Caki2 (cell line): ENCODE measurements at regions not wholly inside any gene's neighbourhood (a gene's known extent, or its start where the extent isn't known, plus 50 kb on each side); places are given as distances from the start of the nearest gene placed in this dataset.

Experiments used
- DNase-seq: peaks from one replicate; pipeline ENCODE4 v3.0.0-alpha.2; 2015; ENCODE audit warnings: low read depth
- in situ Hi-C: cut with HindIII; loops from 2 replicates; pipeline ENCODE4 v1.10.0; 2016; ENCODE audit warnings: low sequenced_read_pairs, low pct_unique_long_range_greater_than_20kb, mixed read lengths

GRCh38 chr20:10960416-10960815 is 286.6 kb upstream of the JAG1 start:
- in situ Hi-C loops = no loop called here
- no peak for DNase-seq

DNA sequence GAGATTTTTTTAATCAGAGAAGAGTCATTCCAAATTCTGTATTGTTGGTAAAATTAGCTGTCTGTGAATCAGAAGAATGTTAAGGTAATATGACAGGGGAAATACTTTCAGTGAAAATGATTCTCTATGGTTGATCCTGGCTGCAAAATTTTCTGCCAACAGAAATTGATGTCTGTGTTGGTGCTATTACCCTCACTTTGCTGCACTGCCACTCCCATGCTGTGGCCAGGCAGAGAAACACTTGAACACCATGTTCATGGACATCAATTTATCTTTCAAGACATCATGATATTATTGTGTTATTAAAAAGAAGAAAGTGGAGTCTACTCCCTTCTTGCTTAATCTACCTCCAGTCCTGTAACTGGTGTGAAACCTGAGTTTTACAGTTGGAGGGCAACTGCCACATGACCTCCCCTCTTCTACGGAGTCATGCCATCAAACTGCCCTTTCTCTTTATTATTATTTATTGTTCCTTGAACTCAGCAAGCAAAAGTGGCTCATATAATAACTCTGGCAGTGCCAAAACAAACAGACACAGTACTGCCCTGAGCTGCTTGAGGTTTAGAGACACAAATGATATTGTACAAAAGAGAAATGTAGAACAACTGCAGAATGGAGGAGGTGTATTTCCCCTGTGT is 288.0 kb upstream of the JAG1 start:
- no peak for DNase-seq
- in situ Hi-C loops = no loop called here

DNA sequence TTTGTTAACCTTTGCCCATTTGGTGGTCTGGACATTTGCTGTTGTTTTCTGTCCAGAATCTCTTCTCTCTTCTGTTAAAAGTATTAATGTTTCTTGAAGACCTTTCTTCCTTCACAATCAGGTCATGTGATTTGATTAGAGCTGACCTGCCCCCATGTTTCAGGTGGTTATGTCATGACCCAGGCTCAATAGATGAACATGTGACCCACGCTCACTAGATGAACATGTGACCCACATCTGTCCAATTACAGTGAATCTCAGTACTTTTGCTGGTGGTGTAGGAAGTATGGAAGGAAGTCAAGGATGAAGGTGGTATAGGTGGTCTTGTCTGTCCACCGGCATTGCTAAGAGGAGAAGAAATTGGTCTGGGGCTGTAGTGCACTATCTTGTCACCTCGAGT is 289.1 kb upstream of the JAG1 start:
- in situ Hi-C loops = no loop called here
- DNase-seq = no peak

DNA sequence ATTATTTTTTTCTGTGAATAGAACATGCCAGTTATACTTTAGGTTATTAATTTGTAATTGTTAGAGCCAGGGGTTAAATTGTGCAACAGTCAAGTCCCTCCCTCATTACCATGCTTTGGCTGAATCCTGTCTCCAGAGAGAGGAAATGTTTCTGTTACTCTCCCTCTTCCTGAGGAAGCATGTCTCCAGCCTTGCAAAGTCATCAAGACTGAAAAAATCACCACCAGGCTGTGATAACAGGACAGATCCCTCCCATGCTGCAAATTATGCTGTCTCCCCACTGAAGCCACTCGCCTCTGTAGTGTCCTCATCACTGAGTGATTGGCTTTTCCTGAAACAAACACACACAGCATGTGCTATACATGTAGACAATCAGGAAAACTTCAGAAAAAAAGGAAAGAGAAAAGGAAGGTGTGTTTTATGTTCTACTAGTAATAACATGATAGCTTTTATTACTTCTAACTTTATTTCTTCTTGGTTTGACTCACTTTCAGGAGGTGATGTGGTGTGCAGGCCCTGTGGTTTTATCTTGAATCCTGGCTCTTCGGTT is 290.0 kb upstream of the JAG1 start:
- DNase-seq = no peak
- in situ Hi-C loops = no loop called here

DNA sequence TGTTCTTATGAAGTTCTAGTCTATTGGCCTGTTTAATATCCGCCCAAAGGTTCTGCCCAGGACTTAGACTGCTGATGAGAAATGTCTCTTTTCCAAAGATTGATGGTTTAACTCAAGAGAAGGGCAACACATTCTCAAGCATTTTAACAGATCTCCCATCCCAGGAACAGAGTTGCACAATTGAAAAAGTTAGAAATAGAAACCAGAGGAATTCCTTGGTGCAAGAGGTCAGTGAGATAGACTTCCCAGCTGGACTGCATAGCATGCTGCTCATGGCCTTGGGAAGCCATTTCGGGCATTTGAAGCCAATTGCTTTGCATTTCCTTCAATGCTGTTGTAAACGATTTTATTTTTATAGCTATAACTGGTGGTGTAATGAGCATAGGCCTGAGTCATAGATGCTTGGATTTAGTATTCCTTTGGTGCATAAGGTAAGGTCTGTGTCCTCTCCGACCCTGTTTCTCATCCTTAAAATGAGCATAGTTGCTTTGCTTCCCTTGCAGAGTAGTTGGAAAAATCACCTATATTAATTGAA is 292.2 kb upstream of the JAG1 start:
- DNase-seq = no peak
- in situ Hi-C loops = no loop called here

DNA sequence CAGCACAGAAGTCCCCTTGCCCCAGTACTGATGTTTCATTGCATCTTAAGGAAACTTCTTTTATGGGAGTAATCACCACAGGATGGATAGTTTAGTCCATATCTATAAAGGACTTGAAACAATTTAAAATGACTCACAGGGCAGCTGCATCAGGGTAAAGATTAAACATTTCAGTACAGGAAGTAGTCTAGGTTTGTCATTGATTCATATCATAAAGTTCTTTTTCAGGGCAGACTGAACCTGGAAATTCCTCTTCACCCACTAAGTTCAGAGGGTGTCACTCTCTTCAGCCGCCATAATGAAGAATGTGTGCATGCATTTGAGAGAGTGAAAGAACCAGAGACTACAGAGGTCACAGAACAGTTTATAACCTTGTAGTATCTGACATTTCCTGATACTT is 296.3 kb upstream of the JAG1 start:
- in situ Hi-C loops = no loop called here
- no peak for DNase-seq

DNA sequence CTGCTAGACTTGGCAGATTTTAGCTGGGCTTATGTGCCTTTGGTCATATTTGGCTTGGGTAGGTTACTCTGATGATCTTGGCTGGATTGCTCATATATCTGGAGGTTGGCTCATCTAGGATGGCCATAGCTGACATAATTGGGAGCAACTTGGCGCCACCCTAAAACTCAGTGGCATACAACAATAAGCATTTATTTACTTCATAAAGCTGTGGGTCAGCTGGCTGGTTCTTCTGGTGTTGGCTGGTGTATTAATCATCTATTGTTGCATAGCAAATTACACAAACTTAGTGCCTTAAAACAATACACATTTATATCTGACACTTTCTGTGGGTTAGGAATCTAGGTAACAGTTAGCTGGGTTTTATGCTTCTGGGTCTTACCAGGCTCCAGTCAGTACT is 297.3 kb upstream of the JAG1 start:
- in situ Hi-C loops = no loop called here

DNA sequence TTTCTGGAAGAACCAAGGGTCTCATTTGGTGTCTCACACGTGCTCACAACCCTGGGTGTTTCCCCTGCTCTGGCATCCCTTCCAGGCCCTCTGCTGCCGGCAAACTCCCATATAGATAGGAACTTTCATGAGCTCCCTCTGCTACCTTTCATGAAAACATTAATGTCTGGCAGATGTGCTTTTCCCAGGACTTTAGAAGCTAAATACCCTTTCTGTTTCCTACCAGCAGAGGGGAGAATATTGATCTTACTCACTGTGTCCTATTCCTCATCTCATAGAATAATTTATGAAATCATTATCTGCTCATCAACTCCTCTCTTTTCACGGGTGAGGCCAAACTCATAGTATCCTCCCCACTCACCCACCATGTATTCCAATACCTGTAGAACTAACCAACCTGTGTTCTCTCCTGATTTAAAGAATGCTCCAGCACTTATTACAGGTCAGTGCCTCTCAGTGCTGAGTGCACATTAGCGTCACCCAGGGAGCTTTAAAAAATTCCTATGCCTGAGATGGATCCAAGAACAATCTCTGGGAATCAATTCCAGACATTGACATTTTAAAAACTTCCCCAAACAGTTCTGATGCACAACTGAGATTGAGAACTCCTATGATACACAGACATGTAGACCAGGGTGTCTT is 298.5 kb upstream of the JAG1 start:
- no peak for DNase-seq
- in situ Hi-C loops = no loop called here

More for the DNA sequence above, 297.3 kb upstream of the JAG1 start:
- no peak for DNase-seq

DNA sequence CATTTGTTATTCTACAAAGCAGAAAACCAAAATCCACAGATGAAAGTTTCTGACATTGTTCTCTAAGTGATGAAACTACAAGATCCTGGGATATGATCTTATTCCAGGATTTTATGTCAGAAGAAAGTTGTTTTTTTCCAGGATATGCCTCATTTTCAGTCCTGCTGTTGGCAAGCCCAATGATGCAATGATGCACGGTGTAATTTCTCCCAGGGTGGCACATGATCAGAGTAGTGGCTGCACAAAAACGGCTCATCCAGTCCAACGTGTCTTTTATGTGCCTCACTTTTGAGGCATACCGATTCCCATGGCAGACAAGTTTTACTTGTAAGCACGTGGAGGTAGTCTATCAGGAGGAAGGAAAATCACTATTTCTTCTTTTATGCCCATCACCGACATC is 302.3 kb upstream of the JAG1 start:
- no peak for DNase-seq
- in situ Hi-C loops = no loop called here

GRCh38 chr20:10978019-10978702 is 304.4 kb upstream of the JAG1 start:
- in situ Hi-C loops = no loop called here
- DNase-seq = no peak

- in situ Hi-C loops = no loop called here
- no peak for DNase-seq
These were observed 304.9 kb upstream of the JAG1 start for GRCh38 chr20:10978713-10979112.

DNA sequence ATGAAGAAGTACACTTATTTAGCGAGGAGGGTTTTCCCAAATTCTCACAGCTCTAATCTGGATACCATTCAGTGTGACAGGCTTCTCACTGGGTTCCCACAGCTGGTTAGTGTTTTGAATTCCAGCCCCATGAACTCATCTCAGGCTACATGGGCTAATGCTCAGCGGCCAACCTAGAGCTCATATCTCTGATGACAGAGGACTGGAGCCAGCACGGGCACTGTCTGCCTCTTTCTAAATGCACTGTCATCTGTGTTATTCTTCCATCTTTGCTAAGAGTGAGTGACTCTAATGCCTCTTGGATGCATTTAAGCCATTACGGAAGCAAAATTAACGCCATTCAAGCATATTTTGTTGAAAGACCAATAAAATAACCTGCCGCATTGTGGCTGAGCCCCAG is 308.9 kb upstream of the JAG1 start:
- in situ Hi-C loops = no loop called here
- peak; percentile 83 for DNase-seq

DNA sequence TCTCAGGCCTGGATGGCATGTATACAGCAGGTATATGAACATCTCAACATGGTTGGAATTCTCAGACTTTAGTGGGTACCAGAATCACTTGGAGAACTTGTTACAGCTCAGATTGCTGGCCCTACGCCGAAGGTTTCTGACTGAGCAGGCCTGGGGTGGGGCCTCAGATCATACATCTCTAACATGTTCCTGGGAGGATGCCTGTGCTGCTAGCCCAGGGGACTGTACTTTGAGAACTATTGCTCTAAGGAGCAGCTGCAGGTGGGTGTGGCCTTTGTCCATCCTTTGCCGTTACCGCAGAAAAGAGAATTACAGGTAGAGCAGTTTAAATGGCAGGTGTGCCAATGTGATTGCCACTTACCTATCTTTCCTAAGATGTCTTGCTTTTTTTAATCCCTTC is 310.5 kb upstream of the JAG1 start:
- DNase-seq = no peak
- in situ Hi-C loops = no loop called here

DNA sequence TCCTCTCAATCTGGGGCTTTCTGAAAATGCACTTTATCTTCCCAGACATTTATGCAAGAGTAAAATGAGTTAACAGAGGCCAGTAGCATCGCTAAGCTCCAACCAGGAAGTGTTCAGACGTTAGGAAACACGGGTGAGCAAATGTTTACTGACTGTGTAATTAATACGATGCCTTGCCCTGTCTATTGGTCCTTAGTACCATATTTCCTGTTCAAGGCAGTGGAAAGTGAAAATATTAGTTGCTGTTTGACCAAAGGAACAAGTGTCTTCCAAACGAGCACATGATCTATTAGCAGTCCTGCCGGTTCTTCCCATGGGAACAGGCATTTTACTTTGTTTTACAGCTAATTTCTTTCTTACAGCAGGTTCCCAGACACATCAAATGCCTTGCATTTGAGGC is 311.1 kb upstream of the JAG1 start:
- in situ Hi-C loops = no loop called here
- no peak for DNase-seq

GRCh38 chr20:10985536-10985935 is 311.7 kb upstream of the JAG1 start:
- in situ Hi-C loops = no loop called here
- peak; percentile 60 for DNase-seq

GRCh38 chr20:10986586-10986985 is 312.8 kb upstream of the JAG1 start:
- DNase-seq = no peak
- in situ Hi-C loops = no loop called here

- in situ Hi-C loops = no loop called here
- no peak for DNase-seq
These were observed 314.0 kb upstream of the JAG1 start for GRCh38 chr20:10987651-10988383.

- in situ Hi-C loops = no loop called here
- DNase-seq = no peak
These were observed 317.0 kb upstream of the JAG1 start for GRCh38 chr20:10990625-10991382.
